A549 (cell line): ENCODE measurements at regions not wholly inside any gene's neighbourhood (a gene's known extent, or its start where the extent isn't known, plus 50 kb on each side); places are given as distances from the start of the nearest gene placed in this dataset.

Experiments
- EP300 ChIP-seq, 2 experiments: fragments of >200 bp; sonication (Bioruptor Twin); formaldehyde crosslinking; IDR thresholded peaks; 2 replicates in 1 of 2; 3 replicates in 1 of 2; pipeline ENCODE4 v1.6.1; 2016 to 2017
- POLR2AphosphoS2 ChIP-seq: conservative IDR thresholded peaks from 2 replicates; pipeline ENCODE4 v1.6.1; 2012; ENCODE audit warnings: low read length, improper control_type of control experiment, inconsistent platforms
- TF ChIP-seq, protein P1 (sequence below): fragments of 450-650 bp; IDR thresholded peaks from 2 replicates; pipeline ENCODE4 v1.6.1; 2014; ENCODE audit warnings: antibody characterized with exemption
- TF ChIP-seq, protein P2 (sequence below): fragments of 200-600 bp; sonication (generic); IDR thresholded peaks from 2 replicates; pipeline ENCODE4 v1.6.1; 2016; ENCODE audit warnings: antibody characterized with exemption, mild to moderate bottlenecking, moderate library complexity
- TF ChIP-seq, protein P3 (sequence below): fragments of >200 bp; sonication (Bioruptor Twin); formaldehyde crosslinking; IDR thresholded peaks from 3 replicates; pipeline ENCODE4 v1.5.1; 2016

DNA sequence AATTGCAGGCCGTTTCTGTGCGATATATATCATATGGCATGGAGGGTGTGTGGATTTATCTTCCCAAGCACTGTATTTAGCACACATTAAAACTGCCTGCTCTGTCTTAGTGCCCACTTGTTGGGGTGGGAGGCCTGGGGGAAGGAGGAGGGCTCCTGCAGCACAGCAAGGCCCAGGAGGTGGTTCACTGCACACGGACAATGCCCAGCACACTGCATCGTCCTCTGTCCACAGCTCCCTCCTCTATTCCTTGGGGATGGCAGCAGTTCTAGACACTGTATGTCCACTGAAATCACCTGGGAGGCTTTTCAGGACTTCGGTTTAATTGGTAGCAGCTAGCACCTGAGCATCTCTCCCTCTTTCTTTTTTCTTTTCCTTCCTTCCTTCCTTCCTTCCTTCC lies 161.2 kb downstream of the KTN1 start:
- TF ChIP-seq, protein P1, sequence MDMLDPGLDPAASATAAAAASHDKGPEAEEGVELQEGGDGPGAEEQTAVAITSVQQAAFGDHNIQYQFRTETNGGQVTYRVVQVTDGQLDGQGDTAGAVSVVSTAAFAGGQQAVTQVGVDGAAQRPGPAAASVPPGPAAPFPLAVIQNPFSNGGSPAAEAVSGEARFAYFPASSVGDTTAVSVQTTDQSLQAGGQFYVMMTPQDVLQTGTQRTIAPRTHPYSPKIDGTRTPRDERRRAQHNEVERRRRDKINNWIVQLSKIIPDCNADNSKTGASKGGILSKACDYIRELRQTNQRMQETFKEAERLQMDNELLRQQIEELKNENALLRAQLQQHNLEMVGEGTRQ, result no peak
- TF ChIP-seq EP300 (IDR thresholded peaks at IDR 0.05) (no peak), POLR2AphosphoS2 (no peak)
- TF ChIP-seq, protein P2, sequence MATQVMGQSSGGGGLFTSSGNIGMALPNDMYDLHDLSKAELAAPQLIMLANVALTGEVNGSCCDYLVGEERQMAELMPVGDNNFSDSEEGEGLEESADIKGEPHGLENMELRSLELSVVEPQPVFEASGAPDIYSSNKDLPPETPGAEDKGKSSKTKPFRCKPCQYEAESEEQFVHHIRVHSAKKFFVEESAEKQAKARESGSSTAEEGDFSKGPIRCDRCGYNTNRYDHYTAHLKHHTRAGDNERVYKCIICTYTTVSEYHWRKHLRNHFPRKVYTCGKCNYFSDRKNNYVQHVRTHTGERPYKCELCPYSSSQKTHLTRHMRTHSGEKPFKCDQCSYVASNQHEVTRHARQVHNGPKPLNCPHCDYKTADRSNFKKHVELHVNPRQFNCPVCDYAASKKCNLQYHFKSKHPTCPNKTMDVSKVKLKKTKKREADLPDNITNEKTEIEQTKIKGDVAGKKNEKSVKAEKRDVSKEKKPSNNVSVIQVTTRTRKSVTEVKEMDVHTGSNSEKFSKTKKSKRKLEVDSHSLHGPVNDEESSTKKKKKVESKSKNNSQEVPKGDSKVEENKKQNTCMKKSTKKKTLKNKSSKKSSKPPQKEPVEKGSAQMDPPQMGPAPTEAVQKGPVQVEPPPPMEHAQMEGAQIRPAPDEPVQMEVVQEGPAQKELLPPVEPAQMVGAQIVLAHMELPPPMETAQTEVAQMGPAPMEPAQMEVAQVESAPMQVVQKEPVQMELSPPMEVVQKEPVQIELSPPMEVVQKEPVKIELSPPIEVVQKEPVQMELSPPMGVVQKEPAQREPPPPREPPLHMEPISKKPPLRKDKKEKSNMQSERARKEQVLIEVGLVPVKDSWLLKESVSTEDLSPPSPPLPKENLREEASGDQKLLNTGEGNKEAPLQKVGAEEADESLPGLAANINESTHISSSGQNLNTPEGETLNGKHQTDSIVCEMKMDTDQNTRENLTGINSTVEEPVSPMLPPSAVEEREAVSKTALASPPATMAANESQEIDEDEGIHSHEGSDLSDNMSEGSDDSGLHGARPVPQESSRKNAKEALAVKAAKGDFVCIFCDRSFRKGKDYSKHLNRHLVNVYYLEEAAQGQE, result no peak
- TF ChIP-seq, protein P3, sequence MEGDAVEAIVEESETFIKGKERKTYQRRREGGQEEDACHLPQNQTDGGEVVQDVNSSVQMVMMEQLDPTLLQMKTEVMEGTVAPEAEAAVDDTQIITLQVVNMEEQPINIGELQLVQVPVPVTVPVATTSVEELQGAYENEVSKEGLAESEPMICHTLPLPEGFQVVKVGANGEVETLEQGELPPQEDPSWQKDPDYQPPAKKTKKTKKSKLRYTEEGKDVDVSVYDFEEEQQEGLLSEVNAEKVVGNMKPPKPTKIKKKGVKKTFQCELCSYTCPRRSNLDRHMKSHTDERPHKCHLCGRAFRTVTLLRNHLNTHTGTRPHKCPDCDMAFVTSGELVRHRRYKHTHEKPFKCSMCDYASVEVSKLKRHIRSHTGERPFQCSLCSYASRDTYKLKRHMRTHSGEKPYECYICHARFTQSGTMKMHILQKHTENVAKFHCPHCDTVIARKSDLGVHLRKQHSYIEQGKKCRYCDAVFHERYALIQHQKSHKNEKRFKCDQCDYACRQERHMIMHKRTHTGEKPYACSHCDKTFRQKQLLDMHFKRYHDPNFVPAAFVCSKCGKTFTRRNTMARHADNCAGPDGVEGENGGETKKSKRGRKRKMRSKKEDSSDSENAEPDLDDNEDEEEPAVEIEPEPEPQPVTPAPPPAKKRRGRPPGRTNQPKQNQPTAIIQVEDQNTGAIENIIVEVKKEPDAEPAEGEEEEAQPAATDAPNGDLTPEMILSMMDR, result no peak
